Retina (tissue), 1 donor: ENCODE measurements at regions not wholly inside any gene's neighbourhood (a gene's known extent, or its start where the extent isn't known, plus 50 kb on each side); places are given as distances from the start of the nearest gene placed in this dataset.
A peak's percentile ranks its signal among the peaks of the same experiment; 100 is the strongest.

Experiments
- DNase-seq: peaks from one replicate; pipeline ENCODE4 v3.0.0-alpha.2; 2016

- DNase-seq, result no peak
Observed at GRCh38 chr6:90807791-90808701, 221.2 kb upstream of the MAP3K7 start.

GRCh38 chr6:90805619-90806155 lies 218.8 kb upstream of the MAP3K7 start:
- no peak for DNase-seq

GRCh38 chr6:90803956-90804355 lies 217.1 kb upstream of the MAP3K7 start:
- DNase-seq, result no peak

- no peak for DNase-seq
Observed at GRCh38 chr6:90795078-90795477, 208.2 kb upstream of the MAP3K7 start.

- no peak for DNase-seq
Observed at GRCh38 chr6:90793771-90794170, 206.9 kb upstream of the MAP3K7 start.

- no peak for DNase-seq
Observed at GRCh38 chr6:90790696-90791095, 203.8 kb upstream of the MAP3K7 start.

GRCh38 chr6:90790058-90790457 lies 203.2 kb upstream of the MAP3K7 start:
- DNase-seq, result no peak

GRCh38 chr6:90788781-90789180 lies 201.9 kb upstream of the MAP3K7 start:
- DNase-seq, result no peak

- peak; percentile 30 for DNase-seq
Observed at GRCh38 chr6:90787446-90787845, 200.6 kb upstream of the MAP3K7 start.

- no peak for DNase-seq
Observed at GRCh38 chr6:90780778-90781177, 193.9 kb upstream of the MAP3K7 start.

GRCh38 chr6:90780141-90780540 lies 193.3 kb upstream of the MAP3K7 start:
- no peak for DNase-seq

- no peak for DNase-seq
Observed at GRCh38 chr6:90778417-90779203, 191.7 kb upstream of the MAP3K7 start.

- DNase-seq, result no peak
Observed at GRCh38 chr6:90770778-90771177, 183.9 kb upstream of the MAP3K7 start.

- no peak for DNase-seq
Observed at GRCh38 chr6:90765895-90766294, 179.0 kb upstream of the MAP3K7 start.

- no peak for DNase-seq
Observed at GRCh38 chr6:90765491-90765890, 178.6 kb upstream of the MAP3K7 start.

- DNase-seq, result no peak
Observed at GRCh38 chr6:90764001-90764400, 177.1 kb upstream of the MAP3K7 start.

GRCh38 chr6:90759664-90760063 lies 172.8 kb upstream of the MAP3K7 start:
- peak; percentile 4 for DNase-seq

- DNase-seq, result no peak
Observed at GRCh38 chr6:90758741-90759140, 171.9 kb upstream of the MAP3K7 start.

GRCh38 chr6:90753820-90754643 lies 167.2 kb upstream of the MAP3K7 start:
- DNase-seq, result no peak

- DNase-seq, result no peak
Observed at GRCh38 chr6:90739802-90740201, 152.9 kb upstream of the MAP3K7 start.

GRCh38 chr6:90739339-90739738 lies 152.5 kb upstream of the MAP3K7 start:
- no peak for DNase-seq

GRCh38 chr6:90730151-90730673 lies 143.3 kb upstream of the MAP3K7 start:
- no peak for DNase-seq

GRCh38 chr6:90729057-90729456 lies 142.2 kb upstream of the MAP3K7 start:
- no peak for DNase-seq
